ENCODE measurements at regions not wholly inside any gene's neighbourhood (a gene's known extent, or its start where the extent isn't known, plus 50 kb on each side); places are given as distances from the start of the nearest gene placed in this dataset.

DNA sequence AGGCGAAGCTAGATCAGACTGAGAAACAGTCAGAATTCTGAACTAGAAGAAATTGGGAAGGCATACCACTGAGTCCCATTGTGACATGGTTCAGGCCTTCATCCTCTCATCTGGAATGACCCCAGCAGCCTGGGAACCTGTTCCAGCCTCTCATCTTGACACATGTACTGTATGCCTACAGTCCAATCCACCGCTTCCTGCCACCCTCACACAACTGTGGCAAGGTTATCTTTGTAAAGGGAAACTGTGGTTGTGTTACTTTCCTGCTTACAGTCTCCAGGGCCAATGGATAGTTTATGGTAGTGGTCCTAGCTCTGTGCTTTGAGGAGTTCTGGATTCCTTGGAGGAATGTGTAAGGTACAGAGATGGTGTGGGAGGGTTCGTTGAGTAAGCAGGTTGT, 296.9 kb upstream of the TRIB2 start:
- TF ChIP-seq, protein P1, sequence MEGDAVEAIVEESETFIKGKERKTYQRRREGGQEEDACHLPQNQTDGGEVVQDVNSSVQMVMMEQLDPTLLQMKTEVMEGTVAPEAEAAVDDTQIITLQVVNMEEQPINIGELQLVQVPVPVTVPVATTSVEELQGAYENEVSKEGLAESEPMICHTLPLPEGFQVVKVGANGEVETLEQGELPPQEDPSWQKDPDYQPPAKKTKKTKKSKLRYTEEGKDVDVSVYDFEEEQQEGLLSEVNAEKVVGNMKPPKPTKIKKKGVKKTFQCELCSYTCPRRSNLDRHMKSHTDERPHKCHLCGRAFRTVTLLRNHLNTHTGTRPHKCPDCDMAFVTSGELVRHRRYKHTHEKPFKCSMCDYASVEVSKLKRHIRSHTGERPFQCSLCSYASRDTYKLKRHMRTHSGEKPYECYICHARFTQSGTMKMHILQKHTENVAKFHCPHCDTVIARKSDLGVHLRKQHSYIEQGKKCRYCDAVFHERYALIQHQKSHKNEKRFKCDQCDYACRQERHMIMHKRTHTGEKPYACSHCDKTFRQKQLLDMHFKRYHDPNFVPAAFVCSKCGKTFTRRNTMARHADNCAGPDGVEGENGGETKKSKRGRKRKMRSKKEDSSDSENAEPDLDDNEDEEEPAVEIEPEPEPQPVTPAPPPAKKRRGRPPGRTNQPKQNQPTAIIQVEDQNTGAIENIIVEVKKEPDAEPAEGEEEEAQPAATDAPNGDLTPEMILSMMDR (IDR thresholded peaks at IDR 0.05), result no peak
- TF ChIP-seq POLR2A (IDR thresholded peaks at IDR 0.05), result no peak

All from Peyer's patch (tissue), 4 donors.